Common myeloid progenitor, CD34-positive (primary cell): ENCODE measurements at regions not wholly inside any gene's neighbourhood (a gene's known extent, or its start where the extent isn't known, plus 50 kb on each side); places are given as distances from the start of the nearest gene placed in this dataset.

ENCODE experiments used
- CTCF ChIA-PET: fragments of 350-600 bp; sonication (Branson Sonifier 250); formaldehyde crosslinking; loops from one replicate; lab custom pipeline; 2021; ENCODE audit warnings: antibody characterized with exemption; lab: Charles Lee
- POLR2A ChIA-PET: fragments of 350-600 bp; sonication (Branson Sonifier 250); formaldehyde crosslinking; loops from one replicate; lab custom pipeline; 2021; ENCODE audit warnings: antibody characterized with exemption; lab: Charles Lee
- DNase-seq, 3 donors: peaks; one replicate each; pipeline versions ENCODE4 v3.0.0 to v3.0.0-alpha.2; 2013
- H3K27ac ChIP-seq, 2 experiments: 1 replicate in 1 of 2; 2 replicates in 1 of 2; pipeline ENCODE4 v1.7.0; 2013; ENCODE audit warnings: inconsistent platforms in 2 of 2, low read length in 2 of 2, mild to moderate bottlenecking in 2 of 2, low read depth in 1 of 2, moderate library complexity in 1 of 2; ENCODE audit not compliant: severe bottlenecking in 2 of 2, insufficient read depth in 1 of 2, poor library complexity in 1 of 2
- H3K27me3 ChIP-seq, 5 experiments: replicated peaks in 2 of 5; 1 replicate in 3 of 5; 2 replicates in 2 of 5; pipeline versions ENCODE4 v1.6.1 to v1.7.0; 2013; ENCODE audit warnings: low read length in 4 of 5, mild to moderate bottlenecking in 2 of 5, moderate library complexity in 2 of 5, inconsistent platforms in 1 of 5; ENCODE audit not compliant: insufficient read depth in 5 of 5, control insufficient read depth in 4 of 5
- H3K36me3 ChIP-seq, 4 experiments: 1 replicate in 2 of 4; 2 replicates in 2 of 4; pipeline versions ENCODE4 v1.6.1 to v1.7.0; 2013; ENCODE audit warnings: low read length in 3 of 4, control low read depth in 1 of 4, mild to moderate bottlenecking in 1 of 4; ENCODE audit not compliant: control insufficient read depth in 4 of 4, insufficient read depth in 4 of 4
- H3K4me1 ChIP-seq, 4 experiments: 1 replicate in 3 of 4; 2 replicates in 1 of 4; pipeline versions ENCODE4 v1.6.1 to v1.7.1; 2013; ENCODE audit warnings: low read length in 3 of 4, mild to moderate bottlenecking in 3 of 4, control low read depth in 1 of 4, inconsistent platforms in 1 of 4, moderate library complexity in 1 of 4; ENCODE audit not compliant: control insufficient read depth in 4 of 4, insufficient read depth in 4 of 4; ENCODE audit errors: control extremely low read depth in 1 of 4
- H3K4me3 ChIP-seq, 7 experiments: 1 replicate in 4 of 7; 2 replicates in 3 of 7; pipeline versions ENCODE4 v1.5.1 to v1.7.0; 2013; ENCODE audit warnings: mild to moderate bottlenecking in 7 of 7, low read length in 6 of 7, moderate library complexity in 6 of 7, inconsistent platforms in 2 of 7, low read depth in 2 of 7, control low read depth in 1 of 7; ENCODE audit not compliant: insufficient read depth in 4 of 7, control insufficient read depth in 1 of 7; ENCODE audit errors: extremely low read depth in 1 of 7
- H3K9me3 ChIP-seq, 5 experiments: 1 replicate in 4 of 5; 2 replicates in 1 of 5; pipeline versions ENCODE4 v1.6.1 to v1.7.1; 2013; ENCODE audit warnings: low read length in 4 of 5, mild to moderate bottlenecking in 2 of 5, inconsistent platforms in 1 of 5, low read depth in 1 of 5, moderate library complexity in 1 of 5; ENCODE audit not compliant: control insufficient read depth in 4 of 5, insufficient read depth in 2 of 5; ENCODE audit errors: control extremely low read depth in 1 of 5
- WGBS: methylation state at CpG from one replicate; pipeline ENCODE4 v1.1.5; 2013; ENCODE audit not compliant: insufficient coverage; 5-methylcytosine and 5-hydroxymethylcytosine counted together

DNA sequence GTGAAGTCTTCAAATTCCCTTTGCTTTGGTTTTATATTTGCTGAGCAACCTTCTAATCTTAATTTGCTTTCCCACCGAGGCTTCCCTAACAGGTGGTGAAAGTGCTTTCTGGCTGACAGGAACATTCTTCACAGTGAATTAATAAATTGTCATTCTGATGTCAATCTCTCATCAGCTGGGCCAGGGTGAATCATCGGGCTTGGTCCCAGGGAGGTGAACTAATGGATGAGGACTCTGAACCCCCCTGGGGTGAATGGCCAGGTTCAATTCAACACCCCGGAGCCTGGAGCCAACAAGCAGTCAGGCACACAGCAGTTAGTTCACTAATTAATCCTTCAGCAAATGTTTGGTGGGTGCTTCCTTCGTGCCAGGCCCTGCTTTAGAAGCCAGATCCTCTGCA lies 155.4 kb upstream of the PDGFD start:
- Histone ChIP-seq H3K36me3 (no peaks in the 10 kb centered on the region), H3K9me3 (no peaks in the 10 kb centered on the region), H3K4me3 (no peak overlapping the region), H3K4me1 (no peaks in the 10 kb centered on the region), H3K27me3 (no peaks in the 10 kb centered on the region), H3K27ac (no peak overlapping the region)
- CTCF ChIA-PET: no interaction called here
- DNase-seq: no peak
- 89% methylated on average over 3 of the region's 4 CpGs for WGBS
- POLR2A ChIA-PET: no interaction called here

- DNase-seq: no peak
- no peaks in the 10 kb centered on the region for H3K27me3 ChIP-seq
- no peak overlapping the region for H3K4me3 ChIP-seq
- WGBS: no CpG with 5 or more reads among the region's 2 CpGs
- no peaks in the 10 kb centered on the region for H3K36me3 ChIP-seq
- no peak overlapping the region for H3K27ac ChIP-seq
- ChIA-PET CTCF (no interaction called here), POLR2A (no interaction called here)
- no peaks in the 10 kb centered on the region for H3K4me1 ChIP-seq
- no peaks in the 10 kb centered on the region for H3K9me3 ChIP-seq
Measured at GRCh38 chr11:104306862-104307474, 143.0 kb upstream of the PDGFD start.

DNA sequence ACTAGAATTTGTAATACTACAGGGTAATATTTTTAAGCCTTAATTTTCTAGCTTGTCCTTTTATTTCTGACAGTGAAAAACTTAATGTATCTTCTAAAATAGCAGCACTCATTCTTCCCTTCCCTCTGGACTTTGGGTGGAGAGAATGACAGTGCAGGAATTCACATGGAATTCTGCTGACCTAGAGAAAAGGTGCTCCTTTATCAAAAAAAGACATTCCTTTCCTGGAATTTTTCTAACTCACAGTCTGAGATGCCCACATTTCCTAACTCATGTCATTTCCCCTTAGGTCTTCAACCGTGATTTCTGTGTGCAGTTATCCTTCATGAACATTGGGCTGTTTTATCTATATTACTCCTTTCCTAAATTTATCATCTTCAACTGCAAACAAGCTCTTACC lies 137.8 kb upstream of the PDGFD start:
- ChIA-PET POLR2A (no interaction called here), CTCF (no interaction called here)

DNA sequence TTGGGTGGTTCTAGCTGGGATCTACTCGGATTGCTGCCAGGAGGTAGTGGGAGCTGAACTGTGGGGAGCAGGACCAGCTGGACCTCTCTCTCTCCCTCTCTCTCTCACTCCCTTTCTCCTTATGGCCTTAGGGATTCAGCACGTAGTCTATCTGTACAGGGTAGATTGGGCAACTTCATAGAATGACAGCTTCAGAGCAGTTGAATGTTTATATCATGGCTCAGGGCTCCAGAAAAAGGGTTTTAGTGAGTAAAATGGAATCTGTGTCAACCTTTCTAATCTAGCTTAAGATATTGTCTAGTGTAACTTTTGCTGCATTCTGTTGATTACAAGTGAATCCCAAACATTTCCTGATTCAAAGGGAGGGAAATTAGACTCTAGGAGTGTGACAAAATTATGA lies 127.7 kb upstream of the PDGFD start:
- POLR2A ChIA-PET: no interaction called here
- H3K36me3 ChIP-seq: no peaks in the 10 kb centered on the region
- no peaks in the 10 kb centered on the region for H3K27me3 ChIP-seq
- no peaks in the 10 kb centered on the region for H3K4me1 ChIP-seq
- no CpG with 5 or more reads among the region's 2 CpGs for WGBS
- H3K9me3 ChIP-seq: no peaks in the 10 kb centered on the region
- DNase-seq: no peak
- CTCF ChIA-PET: interaction anchor here (0.5 kb wide), 1 partner anchor 722 kb away, joined by 3 read pairs; no protein-coding TSS in a partner anchor
- H3K27ac ChIP-seq: no peak overlapping the region
- no peak overlapping the region for H3K4me3 ChIP-seq

More for the DNA sequence above, 137.8 kb upstream of the PDGFD start:
- Histone ChIP-seq H3K36me3 (no peaks in the 10 kb centered on the region), H3K4me3 (no peak overlapping the region), H3K27me3 (no peaks in the 10 kb centered on the region), H3K9me3 (no peaks in the 10 kb centered on the region), H3K27ac (no peak overlapping the region), H3K4me1 (no peaks in the 10 kb centered on the region)
- WGBS: no CpG with 5 or more reads among the region's 1 CpG
- DNase-seq: no peak

- no peaks in the 10 kb centered on the region for H3K4me1 ChIP-seq
- WGBS: no CpG with 5 or more reads among the region's 1 CpG
- no peaks in the 10 kb centered on the region for H3K36me3 ChIP-seq
- ChIA-PET POLR2A (no interaction called here), CTCF (no interaction called here)
- H3K4me3 ChIP-seq: no peak overlapping the region
- DNase-seq: no peak
- no peaks in the 10 kb centered on the region for H3K27me3 ChIP-seq
- H3K9me3 ChIP-seq: no peaks in the 10 kb centered on the region
- no peak overlapping the region for H3K27ac ChIP-seq
Measured at GRCh38 chr11:104286129-104286528, 122.2 kb upstream of the PDGFD start.

- CTCF ChIA-PET: no interaction called here
- DNase-seq: no peak
- Histone ChIP-seq H3K4me1 (no peaks in the 10 kb centered on the region), H3K36me3 (no peaks in the 10 kb centered on the region), H3K27ac (no peak overlapping the region), H3K9me3 (no peaks in the 10 kb centered on the region), H3K27me3 (no peaks in the 10 kb centered on the region), H3K4me3 (no peak overlapping the region)
- POLR2A ChIA-PET: no interaction called here
Measured at GRCh38 chr11:104279587-104279986, 115.6 kb upstream of the PDGFD start.

DNA sequence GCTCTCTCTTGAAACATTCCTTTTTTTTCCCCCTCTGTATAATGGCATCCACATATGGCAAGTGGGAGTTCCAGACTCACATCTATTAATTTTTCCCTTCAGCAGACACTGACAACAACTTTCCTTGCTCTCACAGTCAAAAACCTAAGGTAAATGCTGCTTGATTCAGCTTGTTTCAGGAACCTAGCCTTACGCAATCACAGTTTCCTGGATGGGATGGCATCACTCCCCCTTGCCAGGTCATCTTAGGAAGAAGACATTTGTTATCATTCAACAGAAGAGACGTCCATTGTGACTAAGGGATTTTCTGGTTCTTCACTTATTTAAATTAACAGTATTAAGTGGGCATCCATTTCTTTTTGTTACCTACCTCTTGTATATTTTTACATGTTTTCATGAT lies 112.0 kb upstream of the PDGFD start:
- POLR2A ChIA-PET: interaction anchor here (0.7 kb wide), 1 partner anchor 19 kb away, joined by 4 read pairs; no protein-coding TSS in a partner anchor
- no peaks in the 10 kb centered on the region for H3K27me3 ChIP-seq
- CTCF ChIA-PET: interaction anchor here (0.7 kb wide), 1 partner anchor 281 kb away, joined by 3 read pairs; no protein-coding TSS in a partner anchor
- no peaks in the 10 kb centered on the region for H3K36me3 ChIP-seq
- DNase-seq: no peak
- no peak overlapping the region for H3K4me3 ChIP-seq
- no CpG with 5 or more reads among the region's 2 CpGs for WGBS
- no peak overlapping the region for H3K27ac ChIP-seq
- H3K4me1 ChIP-seq: no peaks in the 10 kb centered on the region
- H3K9me3 ChIP-seq: no peaks in the 10 kb centered on the region
